Heart right ventricle (tissue), 16 donors: ENCODE measurements at regions not wholly inside any gene's neighbourhood (a gene's known extent, or its start where the extent isn't known, plus 50 kb on each side); places are given as distances from the start of the nearest gene placed in this dataset.
A peak's percentile ranks its signal among the peaks of the same experiment; 100 is the strongest.

Source experiments
- ATAC-seq, 8 donors: fragments of 200-7000 bp; cut with Tn5 transposase; one replicate each; pipeline ENCODE4 v1.9.1; 2020; ENCODE audit warnings: mild to moderate bottlenecking in 8 of 8, moderate library complexity in 8 of 8, moderate number of reproducible peaks in 1 of 8
- DNase-seq, 2 donors: peaks; one replicate each; pipeline ENCODE4 v3.0.0-alpha.2; 2020
- H3K27ac ChIP-seq, 10 donors: fragments of 200-600 bp; sonication (generic) in 2 of 10; one replicate each; pipeline versions ENCODE4 v1.5.0 to v1.8.0; 2020 to 2022; ENCODE audit warnings: mild to moderate bottlenecking in 3 of 10
- H3K27me3 ChIP-seq, 7 donors: fragments of 200-600 bp; one replicate each; pipeline ENCODE4 v1.8.0; 2021 to 2022; ENCODE audit warnings: mild to moderate bottlenecking in 2 of 7
- H3K36me3 ChIP-seq, 9 donors: fragments of 200-600 bp; sonication (generic) in 1 of 9; one replicate each; pipeline versions ENCODE4 v1.5.0 to v1.8.0; 2020 to 2022; ENCODE audit warnings: mild to moderate bottlenecking in 2 of 9
- H3K4me1 ChIP-seq, 9 donors: fragments of 200-600 bp; sonication (generic) in 1 of 9; one replicate each; pipeline versions ENCODE4 v1.5.0 to v1.8.0; 2020 to 2022; ENCODE audit warnings: mild to moderate bottlenecking in 4 of 9
- H3K4me3 ChIP-seq, 10 donors: fragments of 200-600 bp; sonication (generic) in 2 of 10; one replicate each; pipeline versions ENCODE4 v1.5.0 to v1.8.0; 2020 to 2022; ENCODE audit warnings: mild to moderate bottlenecking in 7 of 10, moderate library complexity in 2 of 10
- H3K9me3 ChIP-seq, 11 donors: fragments of 200-600 bp in 10 of 11; sonication (generic) in 2 of 11; one replicate each; pipeline versions ENCODE4 v1.5.0 to v1.8.0; 2013 to 2022; ENCODE audit warnings: mild to moderate bottlenecking in 2 of 11, control low read depth in 1 of 11, moderate library complexity in 1 of 11
- CTCF ChIP-seq, 9 donors: fragments of 200-600 bp; sonication (generic) in 2 of 9; IDR thresholded peaks; one replicate each; pipeline versions ENCODE4 v1.5.0 to v1.8.0; 2021 to 2022; ENCODE audit warnings: antibody characterized with exemption in 9 of 9, mild to moderate bottlenecking in 5 of 9, moderate library complexity in 1 of 9
- WGBS, 2 donors: extraction: QIAGEN DNeasy Blood & Tissue Kit; methylation state at CpG; one replicate each; pipeline ENCODE4 v1.1.7; 2013; ENCODE audit warnings: inconsistent platforms in 1 of 2; 5-methylcytosine and 5-hydroxymethylcytosine counted together
- intact Hi-C, 10 donors: fragments of 100-400 bp; cut with DNase I; formaldehyde crosslinking; loops; one replicate each; pipeline versions ENCODE4 v1.11.1 to v1.14.2; 2022
- donor health status: Arrhythmogenic right ventricular cardiomyopathy.
- donor health status: ischemic (EF 13 %, LVEDD 7.1; RV severe dilation, severe dysfunction).
- donor health status: healthy with polysubstance abuse.
- donor health status: DM: no; HTN: yes; CAD: no.
- donor health status: DM: no; HTN: no; CAD: no.
- donor health status: ischemic (EF 25% LVEDD 6.9; RV normal size, moderate dysfunction).
- donor health status: ischemic (EF 25% LVEDD 5.7; RV mildly dilated, moderate dysfunction).
- donor health status: healthy.
- donor health status: DM: yes; HTN: yes; CAD: no.
- donor health status: Ischemic cardiomyopathy.
- donor health status: ischemic (EF 35%, LVEDD 5.7; RV mildly dilated, moderate dysfunction).
- donor health status: nonischemic (EF 11% LVEDD 7.7; RV severe dilation, severe dysfunction).
- donor health status: DM: yes; HTN: yes; CAD: no.
- donor health status: PGD.
- donor health status: ischemic (EF 29% LVEDD 5.4; RV normal size, mild dysfunction).
- donor health status: nonischemic (EF 23%, LVEDD 6.1; RV moderate dilation, normal function).

GRCh38 chr7:41847151-41847550 is 144.3 kb upstream of the INHBA start:
- intact Hi-C loops: no loop called here
- 90 to 100% methylated on average over 1 of the region's 1 CpG for WGBS, 2 donors
- Histone ChIP-seq H3K27ac (no peak overlapping the region), H3K4me1 (no peaks in the 10 kb centered on the region), H3K36me3 (no peaks in the 10 kb centered on the region), H3K9me3 (peaks cover 0 to 25% (median 0%) of the 10 kb centered on the region in 11 donors), H3K4me3 (no peak overlapping the region), H3K27me3 (no peaks in the 10 kb centered on the region)
- DNase-seq (no peak), ATAC-seq (no peak)
- no peak for TF ChIP-seq CTCF (IDR thresholded peaks at IDR 0.05)

GRCh38 chr7:41842956-41843355 is 140.1 kb upstream of the INHBA start:
- intact Hi-C loops: no loop called here
- Histone ChIP-seq H3K36me3 (no peaks in the 10 kb centered on the region), H3K9me3 (peaks cover 0 to 17% (median 4%) of the 10 kb centered on the region in 11 donors), H3K4me1 (no peaks in the 10 kb centered on the region), H3K27ac (no peak overlapping the region), H3K27me3 (no peaks in the 10 kb centered on the region), H3K4me3 (no peak overlapping the region)
- DNase-seq: no peak
- no peak for TF ChIP-seq CTCF (IDR thresholded peaks at IDR 0.05)
- WGBS, 2 donors: 93 to 94% methylated on average over 4 of the region's 4 CpGs
- ATAC-seq: no peak

GRCh38 chr7:41837916-41838315 is 135.0 kb upstream of the INHBA start:
- Histone ChIP-seq H3K4me1 (peaks cover 0 to 6% (median 0%) of the 10 kb centered on the region in 9 donors), H3K9me3 (peaks cover 0 to 15% (median 0%) of the 10 kb centered on the region in 11 donors), H3K4me3 (no peak overlapping the region), H3K36me3 (no peaks in the 10 kb centered on the region), H3K27me3 (no peaks in the 10 kb centered on the region), H3K27ac (no peak overlapping the region)
- intact Hi-C loops: no loop called here
- no peak for DNase-seq
- 96 to 100% methylated on average over 1 of the region's 1 CpG for WGBS, 2 donors
- ATAC-seq: no peak
- TF ChIP-seq CTCF (IDR thresholded peaks at IDR 0.05): no peak

DNA sequence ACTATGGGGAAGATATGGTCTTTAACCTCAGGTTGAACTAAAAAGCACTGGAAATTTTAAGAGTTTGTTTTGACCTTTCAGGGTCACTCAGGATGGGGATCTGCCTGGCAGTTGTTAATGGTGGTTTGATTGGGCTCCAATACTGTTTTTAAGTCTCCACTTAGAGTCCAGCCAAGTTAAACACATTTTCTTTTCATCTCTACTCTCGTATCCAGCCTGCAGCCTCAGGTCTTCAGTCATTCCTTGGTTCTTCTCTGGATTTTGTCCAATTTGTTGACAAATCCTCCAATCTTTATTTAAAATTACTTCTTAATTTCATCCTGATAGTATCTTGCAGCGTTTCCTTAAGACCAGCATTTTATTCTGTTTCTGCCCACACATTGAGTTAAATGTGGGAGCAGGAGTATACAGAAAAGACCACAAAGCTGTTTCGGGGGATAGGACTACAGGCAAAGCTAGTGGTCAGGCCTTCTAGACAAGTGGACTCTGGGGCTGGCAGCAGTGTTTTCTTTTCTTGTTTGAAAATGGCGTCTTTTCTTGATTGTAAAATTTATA is 133.2 kb upstream of the INHBA start:
- Histone ChIP-seq H3K27ac (peak overlapping the region in 3 of 10 donors; percentile 60 to 73 (median 71)), H3K4me3 (no peak overlapping the region), H3K27me3 (no peaks in the 10 kb centered on the region), H3K9me3 (peaks cover 0 to 21% (median 0%) of the 10 kb centered on the region in 11 donors), H3K4me1 (peaks cover 0 to 6% (median 0%) of the 10 kb centered on the region in 9 donors), H3K36me3 (no peaks in the 10 kb centered on the region)
- TF ChIP-seq CTCF (IDR thresholded peaks at IDR 0.05): no peak
- intact Hi-C loops: no loop called here
- ATAC-seq (no peak), DNase-seq (no peak)
- WGBS, 2 donors: 76 to 81% methylated on average over 4 of the region's 4 CpGs
